Right atrium auricular region (tissue), 2 donors: ENCODE measurements at regions not wholly inside any gene's neighbourhood (a gene's known extent, or its start where the extent isn't known, plus 50 kb on each side); places are given as distances from the start of the nearest gene placed in this dataset.

Experiments used
- DNase-seq: peaks from one replicate; pipeline ENCODE4 v3.0.0-alpha.2; 2019; ENCODE audit warnings: low spot score
- H3K27ac ChIP-seq, 2 donors: fragments of 200-600 bp; sonication (generic); 1 replicate in 1 of 2; 2 replicates in 1 of 2; pipeline ENCODE4 v1.5.1; 2016 to 2019
- H3K27me3 ChIP-seq, 2 donors: fragments of 200-600 bp; sonication (generic); one replicate each; pipeline versions ENCODE4 v1.5.1 to v1.6.0; 2017 to 2019
- H3K36me3 ChIP-seq: fragments of 200-600 bp; sonication (generic); one replicate; pipeline ENCODE4 v1.5.1; 2016
- H3K4me1 ChIP-seq, 2 donors: fragments of 200-600 bp; sonication (generic); one replicate each; pipeline versions ENCODE4 v1.5.1 to v1.6.0; 2017 to 2019
- H3K4me3 ChIP-seq, 2 donors: fragments of 200-600 bp; sonication (generic); 1 replicate in 1 of 2; 2 replicates in 1 of 2; pipeline ENCODE4 v1.5.1; 2017 to 2019; ENCODE audit warnings: mild to moderate bottlenecking in 1 of 2, moderate library complexity in 1 of 2
- H3K9me3 ChIP-seq, 2 donors: fragments of 200-600 bp; sonication (generic); one replicate each; pipeline ENCODE4 v1.5.1; 2019
- TF ChIP-seq, protein P1 (sequence below), 2 donors: fragments of 200-600 bp; sonication (generic); IDR thresholded peaks; one replicate each; pipeline ENCODE4 v1.5.1; 2019; ENCODE audit warnings: antibody characterized with exemption in 2 of 2

DNA sequence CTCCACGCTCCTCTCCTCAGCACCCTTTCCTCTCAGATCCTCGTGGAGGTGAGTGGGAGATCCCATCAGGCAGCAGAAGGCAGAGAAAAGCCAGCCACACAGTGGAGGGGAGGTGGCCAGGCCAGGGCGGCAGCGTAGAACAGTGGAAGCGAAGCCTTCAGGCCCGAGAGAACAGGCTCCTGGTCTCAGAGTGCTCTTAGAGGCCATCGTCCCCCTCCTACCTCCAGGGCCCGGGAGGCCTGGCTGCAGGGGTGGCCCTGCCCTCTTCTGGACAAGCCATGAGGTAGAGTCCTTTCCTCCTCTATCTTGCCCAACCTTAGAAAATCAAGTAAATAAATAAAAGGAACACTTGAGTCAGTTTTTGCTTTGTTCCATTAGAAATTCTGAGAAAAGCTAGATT, 202.0 kb downstream of the KATNAL1 start:
- no peaks in the 10 kb centered on the region for H3K9me3 ChIP-seq
- DNase-seq = no peak

DNA sequence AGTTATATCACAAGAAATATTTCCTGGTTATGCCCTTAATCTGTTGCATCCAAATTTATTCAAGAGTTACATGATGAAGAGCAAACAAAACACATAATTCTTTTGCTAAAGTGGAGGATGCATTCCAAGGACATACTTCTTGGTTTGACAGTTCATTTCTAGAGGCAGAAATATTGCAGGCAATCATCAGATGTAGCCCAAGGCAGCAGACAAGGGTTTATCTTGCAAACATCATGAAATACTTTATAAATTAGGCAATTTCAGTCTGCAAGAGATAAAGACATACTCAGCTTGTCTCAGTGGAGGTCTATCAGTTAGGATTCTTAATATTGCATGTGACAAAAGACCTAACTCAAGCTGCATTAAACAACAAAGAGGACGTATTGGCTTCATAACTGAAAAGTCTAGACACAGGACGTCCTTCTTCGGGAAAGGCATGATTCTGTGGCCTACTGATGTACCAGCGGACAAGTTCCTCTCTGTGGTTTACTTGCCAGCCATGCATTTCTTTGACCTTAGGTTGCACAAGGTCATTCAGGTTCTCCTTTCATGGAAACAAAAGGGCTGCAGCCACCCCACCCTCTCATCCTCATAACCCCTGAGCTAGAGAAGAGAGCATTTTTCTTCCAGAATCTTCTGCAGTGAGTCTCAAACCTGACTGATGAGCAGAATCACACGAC, 204.1 kb downstream of the KATNAL1 start:
- TF ChIP-seq, protein P1, sequence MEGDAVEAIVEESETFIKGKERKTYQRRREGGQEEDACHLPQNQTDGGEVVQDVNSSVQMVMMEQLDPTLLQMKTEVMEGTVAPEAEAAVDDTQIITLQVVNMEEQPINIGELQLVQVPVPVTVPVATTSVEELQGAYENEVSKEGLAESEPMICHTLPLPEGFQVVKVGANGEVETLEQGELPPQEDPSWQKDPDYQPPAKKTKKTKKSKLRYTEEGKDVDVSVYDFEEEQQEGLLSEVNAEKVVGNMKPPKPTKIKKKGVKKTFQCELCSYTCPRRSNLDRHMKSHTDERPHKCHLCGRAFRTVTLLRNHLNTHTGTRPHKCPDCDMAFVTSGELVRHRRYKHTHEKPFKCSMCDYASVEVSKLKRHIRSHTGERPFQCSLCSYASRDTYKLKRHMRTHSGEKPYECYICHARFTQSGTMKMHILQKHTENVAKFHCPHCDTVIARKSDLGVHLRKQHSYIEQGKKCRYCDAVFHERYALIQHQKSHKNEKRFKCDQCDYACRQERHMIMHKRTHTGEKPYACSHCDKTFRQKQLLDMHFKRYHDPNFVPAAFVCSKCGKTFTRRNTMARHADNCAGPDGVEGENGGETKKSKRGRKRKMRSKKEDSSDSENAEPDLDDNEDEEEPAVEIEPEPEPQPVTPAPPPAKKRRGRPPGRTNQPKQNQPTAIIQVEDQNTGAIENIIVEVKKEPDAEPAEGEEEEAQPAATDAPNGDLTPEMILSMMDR (IDR thresholded peaks at IDR 0.05) = no peak
- H3K27me3 ChIP-seq = no peaks in the 10 kb centered on the region
- H3K4me1 ChIP-seq = no peaks in the 10 kb centered on the region
- no peak for DNase-seq
- H3K4me3 ChIP-seq = no peak overlapping the region
- H3K27ac ChIP-seq = no peak overlapping the region
- no peaks in the 10 kb centered on the region for H3K36me3 ChIP-seq
- H3K9me3 ChIP-seq = no peaks in the 10 kb centered on the region

More for the DNA sequence above, 202.0 kb downstream of the KATNAL1 start:
- Histone ChIP-seq H3K27me3 (no peaks in the 10 kb centered on the region), H3K4me1 (no peaks in the 10 kb centered on the region), H3K36me3 (no peaks in the 10 kb centered on the region), H3K4me3 (no peak overlapping the region), H3K27ac (no peak overlapping the region)
- TF ChIP-seq, protein P1 (IDR thresholded peaks at IDR 0.05) = peak in 1 of 2 donors; percentile 40

DNA sequence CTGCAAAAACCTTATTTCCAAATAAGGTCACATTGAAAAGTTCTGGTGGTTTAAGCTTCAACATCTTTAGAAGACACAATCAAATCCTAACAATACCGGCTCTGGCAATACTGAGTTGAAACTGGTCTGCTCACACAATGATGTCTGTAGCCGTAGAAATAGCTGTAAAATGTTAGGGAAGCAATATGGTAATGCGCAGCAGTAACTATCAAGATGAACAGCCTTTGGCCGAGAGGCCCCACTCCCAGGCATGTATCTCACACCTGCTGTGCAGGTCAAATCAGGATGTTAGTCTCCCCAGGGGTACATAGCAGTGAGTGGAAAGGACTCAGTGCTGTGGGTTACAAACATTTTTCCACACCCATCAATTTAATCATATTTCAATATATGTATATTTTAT, 207.1 kb downstream of the KATNAL1 start:
- H3K4me3 ChIP-seq = no peak overlapping the region
- no peaks in the 10 kb centered on the region for H3K36me3 ChIP-seq
- TF ChIP-seq, protein P1 (IDR thresholded peaks at IDR 0.05) = no peak
- H3K4me1 ChIP-seq = no peaks in the 10 kb centered on the region
- H3K27ac ChIP-seq = no peak overlapping the region
- no peaks in the 10 kb centered on the region for H3K27me3 ChIP-seq
- no peaks in the 10 kb centered on the region for H3K9me3 ChIP-seq
- no peak for DNase-seq

DNA sequence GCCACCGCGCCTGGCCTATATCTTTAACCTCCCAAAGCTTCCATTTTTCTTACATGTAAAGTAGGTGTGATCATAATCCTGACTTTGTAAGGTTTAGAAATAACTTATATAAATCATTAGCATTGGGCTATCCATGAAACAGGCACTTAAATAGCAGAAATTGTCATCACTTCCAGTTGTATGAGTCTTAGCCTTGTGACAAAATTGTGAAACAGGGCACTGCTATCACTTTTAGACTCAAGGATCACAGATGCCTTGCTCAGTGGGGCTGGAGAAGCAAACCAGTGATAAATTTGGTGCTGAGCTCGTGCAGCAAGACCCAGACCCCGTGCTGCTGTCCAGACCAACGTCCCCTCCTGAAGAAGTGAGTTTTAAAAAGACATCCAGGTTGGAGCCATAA, 209.7 kb downstream of the KATNAL1 start:
- TF ChIP-seq, protein P1 (IDR thresholded peaks at IDR 0.05) = no peak
- Histone ChIP-seq H3K4me1 (no peaks in the 10 kb centered on the region), H3K36me3 (no peaks in the 10 kb centered on the region), H3K4me3 (no peak overlapping the region), H3K27me3 (no peaks in the 10 kb centered on the region), H3K9me3 (no peaks in the 10 kb centered on the region), H3K27ac (no peak overlapping the region)
- DNase-seq = no peak

DNA sequence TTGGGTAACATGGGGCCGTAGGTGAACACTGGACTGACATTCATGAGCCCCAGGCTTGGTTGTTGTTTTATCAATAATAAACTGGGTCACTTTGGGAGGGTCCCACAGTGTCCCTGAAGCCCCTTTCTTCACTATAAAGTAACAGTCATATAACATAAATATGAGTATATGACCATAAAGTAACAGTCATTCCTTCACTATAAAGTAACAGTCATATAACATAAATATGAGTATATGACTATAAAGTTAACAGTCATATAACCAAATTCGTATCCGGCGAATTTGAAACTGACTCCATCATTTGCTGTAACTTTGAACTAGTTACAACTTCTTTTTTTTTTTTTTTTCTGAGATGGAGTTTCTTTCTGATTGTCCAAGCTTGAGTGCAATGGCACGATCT, 210.3 kb downstream of the KATNAL1 start:
- Histone ChIP-seq H3K4me1 (no peaks in the 10 kb centered on the region), H3K36me3 (no peaks in the 10 kb centered on the region), H3K27me3 (no peaks in the 10 kb centered on the region), H3K27ac (no peak overlapping the region), H3K4me3 (no peak overlapping the region), H3K9me3 (no peaks in the 10 kb centered on the region)
- TF ChIP-seq, protein P1 (IDR thresholded peaks at IDR 0.05) = no peak
- no peak for DNase-seq

DNA sequence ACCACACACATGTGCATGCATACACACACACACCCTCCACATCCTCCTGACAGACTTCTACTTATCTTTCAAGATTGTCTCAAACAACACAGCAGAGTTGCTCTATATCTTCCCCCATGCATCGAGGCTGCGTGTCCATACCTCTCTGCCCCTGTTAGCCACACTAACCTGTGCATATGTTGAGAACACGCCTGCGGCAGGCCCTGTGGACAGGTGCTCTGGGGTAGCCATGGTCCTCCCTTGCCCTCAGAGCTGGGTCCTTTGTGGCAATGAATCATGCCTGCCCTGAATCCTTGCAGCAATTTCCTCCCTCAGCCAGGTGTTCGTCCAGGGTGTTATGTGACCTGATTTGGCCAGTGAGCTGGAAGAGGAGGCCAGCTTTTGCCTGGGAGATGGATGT, 213.3 kb downstream of the KATNAL1 start:
- no peaks in the 10 kb centered on the region for H3K9me3 ChIP-seq
- H3K27ac ChIP-seq = no peak overlapping the region
- H3K4me3 ChIP-seq = no peak overlapping the region
- H3K36me3 ChIP-seq = no peaks in the 10 kb centered on the region
- no peaks in the 10 kb centered on the region for H3K27me3 ChIP-seq
- H3K4me1 ChIP-seq = no peaks in the 10 kb centered on the region
- no peak for DNase-seq
- TF ChIP-seq, protein P1 (IDR thresholded peaks at IDR 0.05) = no peak
